ENCODE measurements at regions not wholly inside any gene's neighbourhood (a gene's known extent, or its start where the extent isn't known, plus 50 kb on each side); places are given as distances from the start of the nearest gene placed in this dataset.

DNA sequence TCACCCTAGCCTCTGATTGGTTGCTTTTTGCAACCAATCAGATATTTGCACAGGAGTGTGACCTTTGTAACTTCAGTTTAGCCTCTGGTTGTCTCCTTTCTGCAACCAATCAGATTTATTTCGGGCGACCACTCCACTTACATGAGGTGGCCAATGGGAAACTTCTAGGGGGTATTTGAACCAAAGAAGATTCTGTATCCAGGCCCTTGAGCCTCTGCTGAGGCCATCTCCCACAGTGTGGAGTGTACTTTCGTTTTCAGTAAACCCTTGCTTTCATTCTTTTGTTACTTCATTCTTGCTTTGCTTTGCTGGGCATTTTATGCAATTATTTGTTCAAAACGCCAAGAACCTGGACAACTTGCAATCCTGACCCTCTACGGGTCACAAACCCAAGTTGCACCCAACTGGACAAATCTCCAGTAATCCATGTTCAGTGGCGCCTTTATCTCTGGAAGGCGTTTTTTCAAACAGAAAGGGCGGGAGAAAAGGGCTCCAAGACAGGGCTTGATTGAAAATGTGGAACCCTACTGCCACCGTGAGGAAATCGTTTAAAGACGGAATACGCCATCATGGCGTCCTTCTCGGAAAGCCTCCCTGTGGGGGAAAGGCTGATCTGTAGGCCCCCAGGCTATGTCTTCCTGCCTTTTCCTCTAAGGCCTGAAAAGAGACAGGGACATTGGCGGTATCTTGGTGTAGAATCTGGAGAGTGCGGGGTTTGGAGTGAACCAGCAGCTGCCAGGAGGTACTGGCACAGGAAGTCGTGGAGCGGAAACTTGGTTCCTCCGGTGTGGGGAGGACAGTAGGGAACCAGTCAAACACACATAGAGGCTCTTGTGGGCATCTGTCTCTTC, 184.6 kb downstream of the OR13H1 start:
- Histone ChIP-seq H3K9me3 (ENCODE audit: insufficient read depth, low read depth) (peaks cover 16% of the 10 kb centered on the region), H3K4me2 (no peak overlapping the region), H3K79me2 (ENCODE audit: low read depth) (no peaks in the 10 kb centered on the region), H3K27ac (no peak overlapping the region), H3K4me3 (no peak overlapping the region), H3K27me3 (ENCODE audit: insufficient read depth, low read depth) (no peaks in the 10 kb centered on the region), H2AFZ (no peak overlapping the region), H3K4me1 (replicated peaks; ENCODE audit: insufficient read depth) (no peaks in the 10 kb centered on the region), H3F3A (ENCODE audit: insufficient read depth, low read depth) (no peaks in the 10 kb centered on the region), H3K9me2 (ENCODE audit: insufficient read depth) (no peaks in the 10 kb centered on the region), H4K20me1 (ENCODE audit: insufficient read depth) (no peaks in the 10 kb centered on the region), H3K36me3 (ENCODE audit: low read depth) (no peaks in the 10 kb centered on the region; the same call in 1 of the 2 replicates)
- ChIA-PET POLR2A (ENCODE audit: unreplicated experiment) (no interaction called here), CTCF (no interaction called here)
- DNase-seq: no peak
- no TSS peak for BruUV-seq (replicated peaks)
- intact Hi-C loops (cut with micrococcal nuclease; ENCODE audit: unreplicated experiment): no loop called here
- TF ChIP-seq EZH2 (IDR thresholded peaks at IDR 0.05; ENCODE audit: low read depth): no peak
- no peak for TF ChIP-seq CTCF (conservative IDR thresholded peaks at IDR 0.05)

DNA sequence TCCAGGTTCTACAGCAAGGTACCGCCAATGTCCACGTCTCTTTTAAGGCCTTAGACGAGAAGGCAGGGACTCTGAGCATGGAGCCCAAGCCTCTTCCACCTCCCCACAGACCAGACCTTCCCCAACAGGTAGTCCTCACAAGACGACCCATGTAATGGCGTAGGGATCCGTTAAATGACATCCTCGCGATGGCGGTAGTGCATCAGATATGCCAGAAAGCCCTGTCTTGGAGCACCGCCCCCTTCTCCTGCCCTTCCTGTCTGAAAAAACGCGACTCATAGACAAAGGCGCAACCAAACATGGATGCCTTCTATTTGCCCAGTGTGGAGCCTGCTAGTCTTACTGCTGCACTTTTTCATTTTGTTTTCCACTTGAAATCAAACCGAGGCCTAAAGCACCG, 185.4 kb downstream of the OR13H1 start:
- Histone ChIP-seq H4K20me1 (ENCODE audit: insufficient read depth) (no peaks in the 10 kb centered on the region), H3K4me3 (no peak overlapping the region), H3K36me3 (ENCODE audit: low read depth) (no peaks in the 10 kb centered on the region; the same call in 1 of the 2 replicates), H3K27me3 (ENCODE audit: insufficient read depth, low read depth) (no peaks in the 10 kb centered on the region), H3K9me2 (ENCODE audit: insufficient read depth) (no peaks in the 10 kb centered on the region), H2AFZ (no peak overlapping the region), H3F3A (ENCODE audit: insufficient read depth, low read depth) (no peaks in the 10 kb centered on the region), H3K9me3 (ENCODE audit: insufficient read depth, low read depth) (peaks cover 16% of the 10 kb centered on the region), H3K79me2 (ENCODE audit: low read depth) (no peaks in the 10 kb centered on the region), H3K27ac (no peak overlapping the region), H3K4me2 (no peak overlapping the region), H3K4me1 (replicated peaks; ENCODE audit: insufficient read depth) (no peaks in the 10 kb centered on the region)
- POLR2A ChIA-PET (ENCODE audit: unreplicated experiment): no interaction called here
- intact Hi-C loops (cut with micrococcal nuclease; ENCODE audit: unreplicated experiment): no loop called here
- CTCF ChIA-PET: no interaction called here
- BruUV-seq (replicated peaks): no TSS peak
- TF ChIP-seq CTCF (conservative IDR thresholded peaks at IDR 0.05): no peak
- no peak for TF ChIP-seq EZH2 (IDR thresholded peaks at IDR 0.05; ENCODE audit: low read depth)
- DNase-seq: no peak

DNA sequence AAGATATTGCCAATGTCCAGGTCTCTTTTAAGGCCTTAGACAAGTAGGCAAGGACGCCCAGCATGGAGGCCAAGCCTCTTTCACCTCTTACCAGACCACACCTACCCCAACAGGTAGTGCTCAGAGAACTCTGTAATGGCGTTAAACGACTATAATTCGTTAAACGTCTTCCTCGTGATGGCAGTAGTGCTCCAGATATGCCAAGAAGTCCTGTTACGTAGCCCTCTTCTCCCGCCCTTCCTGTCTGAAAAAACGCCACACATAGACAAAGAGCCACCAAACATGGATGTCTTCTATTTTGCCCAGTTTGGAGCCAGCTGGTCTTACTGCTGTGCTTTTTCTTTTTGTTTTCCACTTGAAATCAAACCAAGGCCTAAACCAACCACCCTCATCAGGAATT, 190.7 kb downstream of the OR13H1 start:
- H3K4me2 ChIP-seq: no peak overlapping the region
- no peaks in the 10 kb centered on the region for H3K79me2 ChIP-seq (ENCODE audit: low read depth)
- H3K27me3 ChIP-seq (ENCODE audit: insufficient read depth, low read depth): no peaks in the 10 kb centered on the region
- no peaks in the 10 kb centered on the region for H3K36me3 ChIP-seq (ENCODE audit: low read depth)
- no peaks in the 10 kb centered on the region for H3K9me2 ChIP-seq (ENCODE audit: insufficient read depth)
- H4K20me1 ChIP-seq (ENCODE audit: insufficient read depth): no peaks in the 10 kb centered on the region
- DNase-seq: no peak
- H3K9me3 ChIP-seq (ENCODE audit: insufficient read depth, low read depth): peaks cover 5% of the 10 kb centered on the region; the same call in 1 of the 2 replicates
- no peaks in the 10 kb centered on the region for H3F3A ChIP-seq (ENCODE audit: insufficient read depth, low read depth)
- H3K27ac ChIP-seq: no peak overlapping the region
- TF ChIP-seq EZH2 (IDR thresholded peaks at IDR 0.05; ENCODE audit: low read depth) (no peak), CTCF (conservative IDR thresholded peaks at IDR 0.05) (no peak)
- no TSS peak for BruUV-seq (replicated peaks)
- no peaks in the 10 kb centered on the region for H3K4me1 ChIP-seq (replicated peaks; ENCODE audit: insufficient read depth)
- no peak overlapping the region for H3K4me3 ChIP-seq
- intact Hi-C loops (cut with micrococcal nuclease; ENCODE audit: unreplicated experiment): no loop called here
- POLR2A ChIA-PET (ENCODE audit: unreplicated experiment): no interaction called here
- H2AFZ ChIP-seq: no peak overlapping the region
- CTCF ChIA-PET: no interaction called here

Data from PC-9 (cell line).